Psoas muscle (tissue), 7 donors: ENCODE measurements at regions not wholly inside any gene's neighbourhood (a gene's known extent, or its start where the extent isn't known, plus 50 kb on each side); places are given as distances from the start of the nearest gene placed in this dataset.
"Not testable (repeated sequence)": the region's sequence is repeated elsewhere in the genome, so short reads cannot be mapped to it uniquely, and the experiment has no call there.

ENCODE experiments used
- ATAC-seq, 4 donors: fragments of 200-7000 bp; cut with Tn5 transposase; one replicate each; pipeline ENCODE4 v1.9.1; 2020; ENCODE audit warnings: moderate library complexity in 3 of 4, mild to moderate bottlenecking in 2 of 4
- DNase-seq, 2 donors: peaks; one replicate each; pipeline ENCODE4 v3.0.0-alpha.2; 2020
- H3K27ac ChIP-seq: fragments of 200-600 bp; one replicate; pipeline ENCODE4 v1.8.0; 2022
- H3K27me3 ChIP-seq, 3 donors: fragments of 200-600 bp in 1 of 3; one replicate each; pipeline versions ENCODE4 v1.6.1 to v1.8.0; 2013 to 2022; ENCODE audit warnings: low read length in 2 of 3, mild to moderate bottlenecking in 2 of 3, moderate library complexity in 1 of 3; ENCODE audit not compliant: insufficient read depth in 3 of 3
- H3K36me3 ChIP-seq, 2 donors: fragments of 200-600 bp in 1 of 2; one replicate each; pipeline versions ENCODE4 v1.6.1 to v1.8.0; 2013 to 2022; ENCODE audit warnings: low read depth in 1 of 2, mild to moderate bottlenecking in 1 of 2, moderate library complexity in 1 of 2; ENCODE audit not compliant: insufficient read depth in 1 of 2
- H3K4me1 ChIP-seq: fragments of 200-600 bp; one replicate; pipeline ENCODE4 v1.8.0; 2022
- H3K4me3 ChIP-seq: fragments of 200-600 bp; one replicate; pipeline ENCODE4 v1.8.0; 2022; ENCODE audit warnings: mild to moderate bottlenecking
- H3K9me3 ChIP-seq: fragments of 200-600 bp; one replicate; pipeline ENCODE4 v1.8.0; 2022
- CTCF ChIP-seq: fragments of 200-600 bp; IDR thresholded peaks from one replicate; pipeline ENCODE4 v1.8.0; 2022; ENCODE audit warnings: antibody characterized with exemption
- WGBS, 3 donors: extraction: QIAGEN DNeasy Blood & Tissue Kit; methylation state at CpG; one replicate each; pipeline versions ENCODE4 v1.1.6 to v1.1.7; 2013; 5-methylcytosine and 5-hydroxymethylcytosine counted together
- intact Hi-C, 2 donors: fragments of 100-400 bp; cut with DNase I; formaldehyde crosslinking; loops; one replicate each; pipeline versions ENCODE4 v1.11.0 to v1.14.2; 2022
- donor health status: healthy with polysubstance abuse.
- donor health status: DM: no; HTN: no; CAD: no; lungs with moderate emphysema.
- donor health status: Bipolar disorder and iron deficiency.
- donor health status: healthy.
- donor health status: DM: yes; HTN: yes; CAD: no.
- donor health status: DM: no; HTN: no; CAD: no.
- donor health status: DM: yes; HTN: yes; CAD: no.

- Histone ChIP-seq H3K27me3 (no peaks in the 10 kb centered on the region), H3K4me3 (no peak overlapping the region), H3K4me1 (no peaks in the 10 kb centered on the region), H3K9me3 (no peaks in the 10 kb centered on the region), H3K27ac (no peak overlapping the region), H3K36me3 (no peaks in the 10 kb centered on the region)
- 33 to 59% (median 40%) methylated on average over 3 of the region's 3 CpGs for WGBS, 3 donors
- ATAC-seq: no peak
- intact Hi-C loops: no loop called here
- DNase-seq: no peak
- no peak for TF ChIP-seq CTCF
Observed at GRCh38 chr7:153675131-153675530, 377.1 kb upstream of the DPP6 start.

- no peaks in the 10 kb centered on the region for H3K9me3 ChIP-seq
- intact Hi-C loops: no loop called here
- DNase-seq (no peak), ATAC-seq (no peak)
- H3K27ac ChIP-seq: no peak overlapping the region
- H3K4me1 ChIP-seq: no peaks in the 10 kb centered on the region
- no peaks in the 10 kb centered on the region for H3K27me3 ChIP-seq
- no peak for TF ChIP-seq CTCF
- 55 to 83% (median 56%) methylated on average over 3 of the region's 3 CpGs for WGBS, 3 donors
- no peaks in the 10 kb centered on the region for H3K36me3 ChIP-seq
- H3K4me3 ChIP-seq: no peak overlapping the region
Observed at GRCh38 chr7:153682628-153683027, 369.6 kb upstream of the DPP6 start.

- H3K36me3 ChIP-seq: no peaks in the 10 kb centered on the region
- no peak overlapping the region for H3K27ac ChIP-seq
- ATAC-seq (no peak), DNase-seq (no peak)
- intact Hi-C loops: no loop called here
- H3K4me3 ChIP-seq: no peak overlapping the region
- TF ChIP-seq CTCF: no peak
- H3K4me1 ChIP-seq: no peaks in the 10 kb centered on the region
- 86 to 90% (median 89%) methylated on average over 12 of the region's 12 CpGs for WGBS, 3 donors
- H3K9me3 ChIP-seq: no peaks in the 10 kb centered on the region
- no peaks in the 10 kb centered on the region for H3K27me3 ChIP-seq
Observed at GRCh38 chr7:153696242-153696641, 356.0 kb upstream of the DPP6 start.

GRCh38 chr7:153698046-153698445 lies 354.2 kb upstream of the DPP6 start:
- no peaks in the 10 kb centered on the region for H3K4me1 ChIP-seq
- H3K27ac ChIP-seq: no peak overlapping the region
- H3K4me3 ChIP-seq: no peak overlapping the region
- ATAC-seq: no peak
- no peaks in the 10 kb centered on the region for H3K9me3 ChIP-seq
- no peak for TF ChIP-seq CTCF
- H3K36me3 ChIP-seq: no peaks in the 10 kb centered on the region
- no peaks in the 10 kb centered on the region for H3K27me3 ChIP-seq
- intact Hi-C loops: no loop called here
- 58 to 75% (median 67%) methylated on average over 10 of the region's 10 CpGs for WGBS, 3 donors
- no peak for DNase-seq

- Histone ChIP-seq H3K4me3 (no peak overlapping the region), H3K9me3 (no peaks in the 10 kb centered on the region), H3K27me3 (no peaks in the 10 kb centered on the region), H3K27ac (no peak overlapping the region), H3K36me3 (no peaks in the 10 kb centered on the region), H3K4me1 (no peaks in the 10 kb centered on the region)
- intact Hi-C loops: loop anchor here in 1 of 2 donors (10.0 kb wide), 1 partner anchor 1193 kb away; no protein-coding TSS in a partner anchor
- DNase-seq (no peak), ATAC-seq (no peak)
- TF ChIP-seq CTCF: no peak
Observed at GRCh38 chr7:153701678-153702077, 350.5 kb upstream of the DPP6 start.

- 5 to 51% (median 12%) methylated on average over 1 to 2 of the region's 2 CpGs for WGBS, 3 donors
- intact Hi-C loops, ATAC-seq, H3K9me3 ChIP-seq, H3K4me3 ChIP-seq, DNase-seq, H3K27me3 ChIP-seq, H3K27ac ChIP-seq, H3K4me1 ChIP-seq, H3K36me3 ChIP-seq: not testable (repeated sequence)
Observed at GRCh38 chr7:153723892-153724291, 328.3 kb upstream of the DPP6 start.

- H3K4me1 ChIP-seq, H3K4me3 ChIP-seq, H3K36me3 ChIP-seq, H3K27me3 ChIP-seq, DNase-seq, H3K9me3 ChIP-seq, H3K27ac ChIP-seq, intact Hi-C loops, ATAC-seq: not testable (repeated sequence)
- 82 to 89% (median 87%) methylated on average over 5 to 7 of the region's 7 CpGs for WGBS, 3 donors
Observed at GRCh38 chr7:153731504-153731903, 320.7 kb upstream of the DPP6 start.
